H9 (cell line): ENCODE measurements at regions not wholly inside any gene's neighbourhood (a gene's known extent, or its start where the extent isn't known, plus 50 kb on each side); places are given as distances from the start of the nearest gene placed in this dataset.

Source experiments
- DNase-seq: peaks from one replicate; pipeline ENCODE4 v3.0.0-alpha.2; 2017
- H2AFZ ChIP-seq: one replicate; pipeline ENCODE4 v1.6.1; 2013; ENCODE audit warnings: mild to moderate bottlenecking, low read length, control low read depth, moderate library complexity
- H2AK5ac ChIP-seq: 2 replicates; pipeline ENCODE4 v1.6.1; 2013; ENCODE audit warnings: low read length, control low read depth, mixed read lengths; ENCODE audit not compliant: insufficient read length
- H2BK120ac ChIP-seq: one replicate; pipeline ENCODE4 v1.6.1; 2013; ENCODE audit warnings: low read depth, mild to moderate bottlenecking, low read length, control low read depth, inconsistent platforms; ENCODE audit not compliant: poor library complexity, severe bottlenecking
- H2BK12ac ChIP-seq: 2 replicates; pipeline ENCODE4 v1.6.1; 2013; ENCODE audit warnings: low read length, control low read depth, mixed read lengths, low read depth; ENCODE audit not compliant: insufficient read length
- H2BK15ac ChIP-seq: 2 replicates; pipeline ENCODE4 v1.6.1; 2013; ENCODE audit warnings: low read depth, low read length, control low read depth
- H2BK20ac ChIP-seq: one replicate; pipeline ENCODE4 v1.6.1; 2013; ENCODE audit warnings: low read depth, mild to moderate bottlenecking, low read length, control low read depth, inconsistent platforms; ENCODE audit not compliant: poor library complexity, severe bottlenecking
- H2BK5ac ChIP-seq: 2 replicates; pipeline ENCODE4 v1.6.1; 2013; ENCODE audit warnings: low read length, control low read depth, mixed read lengths; ENCODE audit not compliant: insufficient read length
- H3K14ac ChIP-seq: 2 replicates; pipeline ENCODE4 v1.6.1; 2013; ENCODE audit warnings: low read length, control low read depth; ENCODE audit not compliant: insufficient read depth
- H3K18ac ChIP-seq: 2 replicates; pipeline ENCODE4 v1.6.1; 2013; ENCODE audit warnings: low read depth, mild to moderate bottlenecking, mixed read lengths, low read length, control low read depth; ENCODE audit not compliant: insufficient read length
- H3K23ac ChIP-seq: 2 replicates; pipeline ENCODE4 v1.6.1; 2013; ENCODE audit warnings: low read length, control low read depth, mixed read lengths, low read depth; ENCODE audit not compliant: insufficient read length
- H3K23me2 ChIP-seq: 2 replicates; pipeline ENCODE4 v1.6.1; 2013; ENCODE audit warnings: low read depth, mild to moderate bottlenecking, mixed read lengths, low read length, control low read depth; ENCODE audit not compliant: insufficient read length, poor library complexity, severe bottlenecking
- H3K27ac ChIP-seq: 2 replicates; pipeline ENCODE4 v1.5.1; 2013; ENCODE audit warnings: low read length, control low read depth, mixed read lengths, low read depth; ENCODE audit not compliant: insufficient read length
- H3K27me3 ChIP-seq: 2 replicates; pipeline ENCODE4 v1.6.1; 2013; ENCODE audit warnings: low read length, control low read depth, inconsistent platforms; ENCODE audit not compliant: insufficient read depth
- H3K4ac ChIP-seq: 2 replicates; pipeline ENCODE4 v1.6.1; 2013; ENCODE audit warnings: low read depth, mild to moderate bottlenecking, control low read depth, inconsistent platforms, low read length, moderate library complexity
- H3K4me1 ChIP-seq: 2 replicates; pipeline ENCODE4 v1.6.1; 2013; ENCODE audit warnings: low read length, control low read depth, inconsistent platforms; ENCODE audit not compliant: insufficient read depth
- H3K4me2 ChIP-seq: 2 replicates; pipeline ENCODE4 v1.6.1; 2013; ENCODE audit warnings: low read length, control low read depth, mixed read lengths; ENCODE audit not compliant: insufficient read length, insufficient read depth
- H3K56ac ChIP-seq: 2 replicates; pipeline ENCODE4 v1.6.1; 2013; ENCODE audit warnings: low read depth, mild to moderate bottlenecking, mixed read lengths, low read length, control low read depth; ENCODE audit not compliant: insufficient read length
- H3K79me1 ChIP-seq: 2 replicates; pipeline ENCODE4 v1.6.1; 2013; ENCODE audit warnings: low read depth, mild to moderate bottlenecking, moderate library complexity, low read length, control low read depth, inconsistent platforms; ENCODE audit not compliant: insufficient read depth, poor library complexity, severe bottlenecking
- H3K79me2 ChIP-seq: 2 replicates; pipeline ENCODE4 v1.6.1; 2013; ENCODE audit warnings: low read length, control low read depth, inconsistent platforms; ENCODE audit not compliant: insufficient read depth
- H3K9ac ChIP-seq: 2 replicates; pipeline ENCODE4 v1.6.1; 2013; ENCODE audit warnings: low read length, control low read depth, mixed read lengths; ENCODE audit not compliant: insufficient read length; ENCODE audit errors: extremely low read depth
- H3K9me3 ChIP-seq: one replicate; pipeline ENCODE4 v1.6.1; 2013; ENCODE audit warnings: low read depth, low read length, inconsistent platforms; ENCODE audit not compliant: control insufficient read depth
- H3T11ph ChIP-seq: one replicate; pipeline ENCODE4 v1.6.1; 2013; ENCODE audit warnings: mild to moderate bottlenecking, low read length, control low read depth, inconsistent platforms
- H4K20me1 ChIP-seq: one replicate; pipeline ENCODE4 v1.6.1; 2013; ENCODE audit not compliant: control insufficient read depth, insufficient read length, insufficient read depth
- H4K5ac ChIP-seq: 2 replicates; pipeline ENCODE4 v1.6.1; 2013; ENCODE audit warnings: low read depth, mild to moderate bottlenecking, mixed read lengths, low read length, control low read depth; ENCODE audit not compliant: insufficient read length
- H4K8ac ChIP-seq: replicated peaks from 2 replicates; pipeline ENCODE4 v1.6.1; 2013; ENCODE audit warnings: low read length, control low read depth, mixed read lengths, low read depth; ENCODE audit not compliant: insufficient read length
- H4K91ac ChIP-seq: 2 replicates; pipeline ENCODE4 v1.6.1; 2013; ENCODE audit warnings: low read depth, mild to moderate bottlenecking, moderate library complexity, mixed read lengths, low read length, control low read depth; ENCODE audit not compliant: insufficient read length
- H3K27ac Mint-ChIP-seq, 3 experiments: 2 replicates in 2 of 3; 3 replicates in 1 of 3; pipeline ENCODE4 v1.8.0; 2020 to 2021; ENCODE audit warnings: mixed read lengths in 3 of 3, mild to moderate bottlenecking in 1 of 3, moderate library complexity in 1 of 3
- H3K27me3 Mint-ChIP-seq: 2 replicates; pipeline ENCODE4 v1.8.0; 2021; ENCODE audit warnings: low read depth, mild to moderate bottlenecking, moderate library complexity, mixed read lengths
- H3K36me3 Mint-ChIP-seq, 3 experiments: 2 replicates in 2 of 3; 3 replicates in 1 of 3; pipeline ENCODE4 v1.8.0; 2020 to 2021; ENCODE audit warnings: low read depth in 3 of 3, mixed read lengths in 3 of 3; ENCODE audit not compliant: insufficient read depth in 1 of 3
- H3K4me1 Mint-ChIP-seq, 2 experiments: 2 replicates each; pipeline ENCODE4 v1.8.0; 2020; ENCODE audit warnings: mixed read lengths in 2 of 2
- H3K4me3 Mint-ChIP-seq, 2 experiments: 2 replicates in 1 of 2; 3 replicates in 1 of 2; pipeline ENCODE4 v1.8.0; 2020 to 2021; ENCODE audit warnings: mild to moderate bottlenecking in 2 of 2, mixed read lengths in 2 of 2, moderate library complexity in 1 of 2
- H3K9me3 Mint-ChIP-seq, 2 experiments: 2 replicates in 1 of 2; 3 replicates in 1 of 2; pipeline ENCODE4 v1.8.0; 2020; ENCODE audit warnings: mild to moderate bottlenecking in 2 of 2, mixed read lengths in 2 of 2, moderate library complexity in 1 of 2
- WGBS: extraction: QIAGEN DNeasy Blood & Tissue Kit; methylation state at CpG from one replicate; pipeline ENCODE4 v1.1.7; 2013; ENCODE audit warnings: missing lambda C conversion rate, low lambda C conversion rate, mixed read lengths; ENCODE audit not compliant: insufficient read length; ENCODE audit errors: extremely low coverage; 5-methylcytosine and 5-hydroxymethylcytosine counted together
- TF ChIP-seq, protein P1 (sequence below): fragments of 200-600 bp; sonication (generic); conservative IDR thresholded peaks from 3 replicates; pipeline ENCODE4 v1.8.0; 2021; ENCODE audit warnings: antibody characterized with exemption, mild to moderate bottlenecking

DNA sequence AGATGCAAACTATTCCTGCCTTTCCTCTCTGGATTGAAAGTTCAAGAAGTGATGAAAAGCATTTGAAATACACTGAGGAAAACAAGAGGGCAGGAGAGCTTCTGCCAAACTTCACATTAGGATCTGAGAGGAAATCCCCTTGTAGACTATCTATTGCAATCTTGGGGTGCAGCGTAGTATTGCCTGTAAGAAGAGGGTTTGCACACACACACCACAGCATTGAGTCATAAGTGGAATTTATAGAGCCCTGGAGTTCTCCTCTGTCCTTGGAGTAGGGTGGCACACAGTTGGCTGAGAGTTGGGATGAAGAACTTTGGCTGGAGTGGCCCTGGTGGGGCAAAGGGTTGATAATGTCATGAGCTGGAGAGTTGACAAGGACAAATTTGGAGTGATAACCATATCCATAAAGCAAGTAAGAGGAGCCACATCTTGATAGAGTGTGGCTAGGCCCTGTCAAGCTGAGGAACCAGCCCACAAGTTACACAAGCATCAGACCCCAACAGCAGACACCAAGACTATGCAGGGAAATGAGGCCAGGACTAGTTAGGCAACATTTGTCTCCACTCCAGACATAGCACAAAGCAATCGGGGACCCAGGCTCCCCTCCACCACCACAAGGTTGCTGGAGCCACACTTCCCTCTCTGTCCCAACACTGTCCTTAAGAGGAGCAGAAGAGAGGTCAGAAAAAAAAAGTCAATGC, 520.9 kb downstream of the KLF5 start:
- TF ChIP-seq, protein P1, sequence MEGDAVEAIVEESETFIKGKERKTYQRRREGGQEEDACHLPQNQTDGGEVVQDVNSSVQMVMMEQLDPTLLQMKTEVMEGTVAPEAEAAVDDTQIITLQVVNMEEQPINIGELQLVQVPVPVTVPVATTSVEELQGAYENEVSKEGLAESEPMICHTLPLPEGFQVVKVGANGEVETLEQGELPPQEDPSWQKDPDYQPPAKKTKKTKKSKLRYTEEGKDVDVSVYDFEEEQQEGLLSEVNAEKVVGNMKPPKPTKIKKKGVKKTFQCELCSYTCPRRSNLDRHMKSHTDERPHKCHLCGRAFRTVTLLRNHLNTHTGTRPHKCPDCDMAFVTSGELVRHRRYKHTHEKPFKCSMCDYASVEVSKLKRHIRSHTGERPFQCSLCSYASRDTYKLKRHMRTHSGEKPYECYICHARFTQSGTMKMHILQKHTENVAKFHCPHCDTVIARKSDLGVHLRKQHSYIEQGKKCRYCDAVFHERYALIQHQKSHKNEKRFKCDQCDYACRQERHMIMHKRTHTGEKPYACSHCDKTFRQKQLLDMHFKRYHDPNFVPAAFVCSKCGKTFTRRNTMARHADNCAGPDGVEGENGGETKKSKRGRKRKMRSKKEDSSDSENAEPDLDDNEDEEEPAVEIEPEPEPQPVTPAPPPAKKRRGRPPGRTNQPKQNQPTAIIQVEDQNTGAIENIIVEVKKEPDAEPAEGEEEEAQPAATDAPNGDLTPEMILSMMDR: no peak

More for the DNA sequence above, 520.9 kb downstream of the KLF5 start:
- no peak overlapping the region for H3K9ac ChIP-seq
- no CpG with 5 or more reads among the region's 2 CpGs for WGBS
- no peak overlapping the region for H2BK12ac ChIP-seq
- DNase-seq: no peak
- no peak overlapping the region for H3K4me3 Mint-ChIP-seq
- H3K27ac ChIP-seq: no peak overlapping the region
- H3K18ac ChIP-seq: no peak overlapping the region
- no peak overlapping the region for H4K8ac ChIP-seq
- H3K23me2 ChIP-seq: no peaks in the 10 kb centered on the region
- H3K4ac ChIP-seq: no peak overlapping the region
- H3K4me1 ChIP-seq: no peaks in the 10 kb centered on the region
- peaks cover 4 to 8% of the 10 kb centered on the region in 2 experiments; a peak in 3 of 4 replicates for H3K4me1 Mint-ChIP-seq
- no peaks in the 10 kb centered on the region for H3K36me3 Mint-ChIP-seq
- no peaks in the 10 kb centered on the region for H3K79me1 ChIP-seq
- no peak overlapping the region for H2AFZ ChIP-seq
- no peak overlapping the region for H3K23ac ChIP-seq
- no peak overlapping the region for H3K14ac ChIP-seq
- H3K56ac ChIP-seq: no peak overlapping the region
- no peak overlapping the region for H2BK20ac ChIP-seq
- H3K27me3 Mint-ChIP-seq: no peaks in the 10 kb centered on the region
- no peaks in the 10 kb centered on the region for H3K27me3 ChIP-seq
- no peak overlapping the region for H3K4me2 ChIP-seq
- no peak overlapping the region for H2AK5ac ChIP-seq
- H3K79me2 ChIP-seq: no peaks in the 10 kb centered on the region
- H4K91ac ChIP-seq: no peak overlapping the region
- no peak overlapping the region for H2BK120ac ChIP-seq
- H3K9me3 Mint-ChIP-seq: peaks cover 3 to 6% of the 10 kb centered on the region in 2 experiments; a peak in 3 of 5 replicates
- H3K9me3 ChIP-seq: no peaks in the 10 kb centered on the region
- no peak overlapping the region for H2BK5ac ChIP-seq
- H4K20me1 ChIP-seq: no peaks in the 10 kb centered on the region
- H3K27ac Mint-ChIP-seq: no peak overlapping the region
- no peak overlapping the region for H4K5ac ChIP-seq
- H3T11ph ChIP-seq: no peak overlapping the region
- H2BK15ac ChIP-seq: no peak overlapping the region
